HepG2 (cell line): ENCODE measurements at regions not wholly inside any gene's neighbourhood (a gene's known extent, or its start where the extent isn't known, plus 50 kb on each side); places are given as distances from the start of the nearest gene placed in this dataset.

Source experiments
- ATAC-seq: fragments of 200-7000 bp; cut with Tn5 transposase; 3 replicates; pipeline ENCODE4 v1.9.1; 2020; ENCODE audit warnings: mild to moderate bottlenecking, moderate library complexity
- BruUV-seq: library from RNA; stranded (reverse); fragments of 400-500 nt; replicated peaks from 2 replicates; lab custom pipeline; 2021; lab: Mats Ljungman, UMichigan
- CTCF ChIA-PET: fragments of 300-600 bp; formaldehyde crosslinking; extraction: SDS; loops from one replicate; lab custom pipeline; 2021; ENCODE audit warnings: low total read pairs, inconsistent platforms, low intra/inter-chr PET ratio; lab: Yijun Ruan, JAX
- POLR2A ChIA-PET: fragments of 350-600 bp; sonication (Branson Sonifier 250); formaldehyde crosslinking; loops from one replicate; lab custom pipeline; 2020; ENCODE audit warnings: antibody characterized with exemption, inconsistent platforms; lab: Yijun Ruan, JAX
- DNase-seq: peaks from one replicate; pipeline ENCODE4 v3.0.0-alpha.2; 2015; ENCODE audit warnings: low spot score
- FAIRE-seq: peaks from 3 replicates; lab custom pipeline; 2011; peaks lifted over from hg19 to GRCh38; lab: Jason Lieb, UNC
- H2AFZ ChIP-seq: one replicate; pipeline ENCODE4 v1.6.1; 2011; ENCODE audit warnings: low read length, inconsistent platforms
- H3K27ac ChIP-seq: fragments of 300-600 bp; 3 replicates; pipeline ENCODE4 v1.8.0; 2011; ENCODE audit warnings: mixed run types, mild to moderate bottlenecking, mixed read lengths, low read length, inconsistent platforms; ENCODE audit not compliant: insufficient read depth; ENCODE audit errors: extremely low read length
- H3K27me3 ChIP-seq, 2 experiments: fragments of 200-600 bp in 1 of 2; 2 replicates in 1 of 2; 3 replicates in 1 of 2; pipeline versions ENCODE4 v1.6.0 to v1.8.0; 2011; ENCODE audit warnings: low read length in 2 of 2, mild to moderate bottlenecking in 2 of 2, moderate library complexity in 2 of 2, inconsistent platforms in 1 of 2; ENCODE audit not compliant: insufficient read depth in 2 of 2, control insufficient read depth in 1 of 2
- H3K36me3 ChIP-seq, 2 experiments: fragments of 200-600 bp in 1 of 2; replicated peaks in 1 of 2; 2 replicates in 1 of 2; 3 replicates in 1 of 2; pipeline versions ENCODE4 v1.5.1 to v1.8.0; 2011; ENCODE audit warnings: low read length in 2 of 2, inconsistent platforms in 1 of 2; ENCODE audit not compliant: insufficient read depth in 2 of 2, control insufficient read depth in 1 of 2
- H3K4me1 ChIP-seq: 2 replicates; pipeline ENCODE4 v1.5.1; 2012; ENCODE audit warnings: low read length, inconsistent platforms; ENCODE audit not compliant: insufficient read depth
- H3K4me2 ChIP-seq: 2 replicates; pipeline ENCODE4 v1.6.0; 2011; ENCODE audit warnings: low read depth, low read length, inconsistent platforms
- H3K4me3 ChIP-seq, 3 experiments: fragments of 200-600 bp in 1 of 3; sonication (generic), shearing (Covaris generic) in 1 of 3; replicated peaks in 1 of 3; 2 replicates each; pipeline ENCODE4 v1.5.1; 2011 to 2016; ENCODE audit warnings: low read length in 3 of 3, inconsistent platforms in 2 of 3, low read depth in 2 of 3, mild to moderate bottlenecking in 2 of 3, control low read depth in 1 of 3, mixed read lengths in 1 of 3; ENCODE audit not compliant: insufficient read depth in 1 of 3
- H3K79me2 ChIP-seq: one replicate; pipeline ENCODE4 v1.6.1; 2011; ENCODE audit warnings: low read length, inconsistent platforms; ENCODE audit not compliant: insufficient read depth
- H3K9ac ChIP-seq: 2 replicates; pipeline ENCODE4 v1.6.0; 2011; ENCODE audit warnings: mild to moderate bottlenecking, low read depth, low read length, inconsistent platforms; ENCODE audit not compliant: insufficient read depth
- H3K9me3 ChIP-seq: 2 replicates; pipeline ENCODE4 v1.5.1; 2012; ENCODE audit warnings: mild to moderate bottlenecking, low read length
- H4K20me1 ChIP-seq: 2 replicates; pipeline ENCODE4 v1.6.0; 2011; ENCODE audit warnings: inconsistent platforms, mild to moderate bottlenecking, low read length, moderate library complexity; ENCODE audit not compliant: insufficient read depth
- ATF7 ChIP-seq, 2 experiments: fragments of 450-650 bp in 1 of 2; sonication (generic) in 1 of 2; formaldehyde crosslinking in 1 of 2; IDR thresholded peaks; 2 replicates each; pipeline versions ENCODE4 v1.4.0 to v1.6.1; 2016 to 2020; ENCODE audit warnings: antibody characterized with exemption in 1 of 2, mild to moderate bottlenecking in 1 of 2, missing genetic modification reagents in 1 of 2
- CHD4 ChIP-seq: fragments of 200-600 bp; sonication (generic); IDR thresholded peaks from 2 replicates; pipeline ENCODE4 v1.7.0; 2017; ENCODE audit warnings: mild to moderate bottlenecking, low read length, borderline replicate concordance
- FOXO1 ChIP-seq: sonication (generic); formaldehyde crosslinking; IDR thresholded peaks from 2 replicates; pipeline ENCODE4 v1.4.0; 2020; ENCODE audit warnings: missing genetic modification reagents
- FOXP1 ChIP-seq, 2 experiments: fragments of 450-650 bp in 1 of 2; IDR thresholded peaks; 2 replicates each; pipeline ENCODE4 v1.6.1; 2017 to 2018; ENCODE audit warnings: antibody characterized with exemption in 1 of 2
- KLF12 ChIP-seq: sonication (generic); formaldehyde crosslinking; IDR thresholded peaks from 2 replicates; pipeline ENCODE4 v1.4.0; 2020; ENCODE audit warnings: missing genetic modification reagents, borderline replicate concordance
- MTA1 ChIP-seq: sonication (generic); formaldehyde crosslinking; IDR thresholded peaks from 2 replicates; pipeline ENCODE4 v1.4.0; 2020; ENCODE audit warnings: missing genetic modification reagents, mild to moderate bottlenecking, borderline replicate concordance
- ZNF292 ChIP-seq: sonication (generic); formaldehyde crosslinking; IDR thresholded peaks from 2 replicates; pipeline ENCODE4 v1.8.1; 2022; ENCODE audit warnings: mild to moderate bottlenecking, low read depth, missing genetic modification reagents, borderline replicate concordance
- ZNF616 ChIP-seq: sonication (generic); formaldehyde crosslinking; IDR thresholded peaks from 2 replicates; pipeline ENCODE4 v1.5.0; 2020; ENCODE audit warnings: low read depth, mild to moderate bottlenecking, missing genetic modification reagents
- ZNF670 ChIP-seq: sonication (generic); formaldehyde crosslinking; IDR thresholded peaks from 2 replicates; pipeline ENCODE4 v1.8.0; 2022; ENCODE audit warnings: mild to moderate bottlenecking, missing genetic modification reagents, borderline replicate concordance
- ZNF790 ChIP-seq: sonication (generic); formaldehyde crosslinking; IDR thresholded peaks from 2 replicates; pipeline ENCODE4 v1.8.0; 2022; ENCODE audit warnings: missing genetic modification reagents, mild to moderate bottlenecking, borderline replicate concordance
- WGBS: methylation state at CpG from one replicate; pipeline ENCODE4 v1.1.6; 2017; ENCODE audit warnings: low lambda C conversion rate; 5-methylcytosine and 5-hydroxymethylcytosine counted together
- in situ Hi-C: cut with HindIII; loops from 2 replicates; pipeline ENCODE4 v1.10.0; 2017; ENCODE audit warnings: low pct_unique_long_range_greater_than_20kb; ENCODE audit not compliant: extremely low pct_ligation_motif_present
- intact Hi-C: fragments of 100-400 bp; cut with micrococcal nuclease; formaldehyde crosslinking; loops from one replicate; pipeline ENCODE4 v1.10.0; 2022; ENCODE audit not compliant: unreplicated experiment
- TF ChIP-seq, protein P1 (sequence below): sonication (generic); formaldehyde crosslinking; IDR thresholded peaks from 2 replicates; pipeline ENCODE4 v1.4.0; 2020; ENCODE audit warnings: missing genetic modification reagents, borderline replicate concordance
- TF ChIP-seq, protein P2 (sequence below): IDR thresholded peaks from 2 replicates; pipeline ENCODE4 v1.4.0; 2020; ENCODE audit warnings: mild to moderate bottlenecking, missing genetic modification reagents
- TF ChIP-seq, protein P3 (sequence below): sonication (generic); formaldehyde crosslinking; IDR thresholded peaks from 2 replicates; pipeline ENCODE4 v1.5.0; 2020; ENCODE audit warnings: missing genetic modification reagents, mild to moderate bottlenecking, borderline replicate concordance

DNA sequence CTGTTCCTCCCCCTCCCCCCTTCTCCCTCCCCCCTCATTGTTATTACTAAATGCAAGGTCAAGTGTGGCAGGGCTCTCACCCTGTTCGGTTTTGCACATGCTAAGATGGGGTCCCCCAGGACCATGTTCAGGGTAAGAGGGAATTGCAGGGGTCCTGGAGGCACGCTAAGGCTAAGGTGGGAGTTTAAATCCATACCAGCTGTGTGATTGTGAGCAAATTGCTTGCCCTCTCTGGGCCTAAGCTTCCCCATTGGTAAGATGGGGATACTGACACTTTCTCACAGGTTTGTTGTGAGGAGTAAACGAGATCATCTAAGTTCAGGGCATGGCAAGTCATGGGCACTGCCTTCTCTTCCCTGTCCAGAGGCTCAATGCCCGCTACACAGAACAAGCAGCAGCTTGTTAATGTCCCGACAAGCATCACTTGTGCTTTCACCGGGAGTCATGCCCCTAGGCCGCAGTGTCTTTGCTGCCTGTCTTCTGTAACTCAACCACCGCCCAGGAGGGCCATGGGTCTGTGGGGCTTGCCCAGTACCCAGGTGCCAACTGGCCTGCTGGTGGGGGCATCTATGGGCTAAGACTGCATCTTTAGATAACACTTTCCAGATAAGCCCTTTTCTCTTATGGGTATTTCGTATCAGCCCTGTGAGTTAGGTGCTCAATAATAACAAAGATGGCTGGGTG is 279.1 kb downstream of the MYCN start:
- intact Hi-C loops, result loop anchor here (2.0 to 10.0 kb wide), 3 partner anchors 145 to 583 kb away; no protein-coding TSS in a partner anchor
- no TSS peak for BruUV-seq
- no peak overlapping the region for H2AFZ ChIP-seq
- in situ Hi-C loops, result loop anchor here (5.0 kb wide), 1 partner anchor 277 kb away; the partner anchor contains the start of gene MYCN
- H3K27me3 ChIP-seq, result peaks cover 0 to 19% of the 10 kb centered on the region in 2 experiments; a peak in 3 of 5 replicates
- H3K9me3 ChIP-seq, result no peaks in the 10 kb centered on the region
- POLR2A ChIA-PET, result no interaction called here
- ATAC-seq (no peak), FAIRE-seq (no peak), DNase-seq (no peak)
- WGBS, result 47% methylated on average over 8 of the region's 9 CpGs
- H4K20me1 ChIP-seq, result no peaks in the 10 kb centered on the region
- no peaks in the 10 kb centered on the region for H3K79me2 ChIP-seq
- H3K4me1 ChIP-seq, result no peaks in the 10 kb centered on the region
- H3K4me3 ChIP-seq, result no peak overlapping the region
- no peak overlapping the region for H3K4me2 ChIP-seq
- no peaks in the 10 kb centered on the region for H3K36me3 ChIP-seq
- no peak overlapping the region for H3K27ac ChIP-seq
- no peak overlapping the region for H3K9ac ChIP-seq
- CTCF ChIA-PET, result interaction anchor here (0.8 to 2.6 kb wide), 3 partner anchors 147 to 582 kb away, joined by 3 to 19 read pairs (median 3); partner anchors contain the start of gene MYCN
- TF ChIP-seq ZNF670 (CRISPR knock-in tag) (no peak), FOXO1 (CRISPR knock-in tag) (no peak), ZNF616 (CRISPR knock-in tag) (no peak), ZNF292 (CRISPR knock-in tag) (no peak), ATF7 (IDR thresholded peaks at IDR 0.05) (no peak), ATF7 (CRISPR knock-in tag; IDR thresholded peaks at IDR 0.05) (no peak), MTA1 (CRISPR knock-in tag) (no peak), KLF12 (no peak), ZNF790 (CRISPR knock-in tag) (no peak), CHD4 (no peak), FOXP1 (IDR thresholded peaks at IDR 0.05) (no peak), FOXP1 (CRISPR knock-in tag; IDR thresholded peaks at IDR 0.05) (no peak)
- TF ChIP-seq, protein P1, sequence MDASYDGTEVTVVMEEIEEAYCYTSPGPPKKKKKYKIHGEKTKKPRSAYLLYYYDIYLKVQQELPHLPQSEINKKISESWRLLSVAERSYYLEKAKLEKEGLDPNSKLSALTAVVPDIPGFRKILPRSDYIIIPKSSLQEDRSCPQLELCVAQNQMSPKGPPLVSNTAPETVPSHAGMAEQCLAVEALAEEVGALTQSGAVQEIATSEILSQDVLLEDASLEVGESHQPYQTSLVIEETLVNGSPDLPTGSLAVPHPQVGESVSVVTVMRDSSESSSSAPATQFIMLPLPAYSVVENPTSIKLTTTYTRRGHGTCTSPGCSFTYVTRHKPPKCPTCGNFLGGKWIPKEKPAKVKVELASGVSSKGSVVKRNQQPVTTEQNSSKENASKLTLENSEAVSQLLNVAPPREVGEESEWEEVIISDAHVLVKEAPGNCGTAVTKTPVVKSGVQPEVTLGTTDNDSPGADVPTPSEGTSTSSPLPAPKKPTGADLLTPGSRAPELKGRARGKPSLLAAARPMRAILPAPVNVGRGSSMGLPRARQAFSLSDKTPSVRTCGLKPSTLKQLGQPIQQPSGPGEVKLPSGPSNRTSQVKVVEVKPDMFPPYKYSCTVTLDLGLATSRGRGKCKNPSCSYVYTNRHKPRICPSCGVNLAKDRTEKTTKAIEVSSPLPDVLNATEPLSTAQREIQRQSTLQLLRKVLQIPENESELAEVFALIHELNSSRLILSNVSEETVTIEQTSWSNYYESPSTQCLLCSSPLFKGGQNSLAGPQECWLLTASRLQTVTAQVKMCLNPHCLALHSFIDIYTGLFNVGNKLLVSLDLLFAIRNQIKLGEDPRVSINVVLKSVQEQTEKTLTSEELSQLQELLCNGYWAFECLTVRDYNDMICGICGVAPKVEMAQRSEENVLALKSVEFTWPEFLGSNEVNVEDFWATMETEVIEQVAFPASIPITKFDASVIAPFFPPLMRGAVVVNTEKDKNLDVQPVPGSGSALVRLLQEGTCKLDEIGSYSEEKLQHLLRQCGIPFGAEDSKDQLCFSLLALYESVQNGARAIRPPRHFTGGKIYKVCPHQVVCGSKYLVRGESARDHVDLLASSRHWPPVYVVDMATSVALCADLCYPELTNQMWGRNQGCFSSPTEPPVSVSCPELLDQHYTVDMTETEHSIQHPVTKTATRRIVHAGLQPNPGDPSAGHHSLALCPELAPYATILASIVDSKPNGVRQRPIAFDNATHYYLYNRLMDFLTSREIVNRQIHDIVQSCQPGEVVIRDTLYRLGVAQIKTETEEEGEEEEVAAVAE (CRISPR knock-in tag), result no peak
- TF ChIP-seq, protein P2, sequence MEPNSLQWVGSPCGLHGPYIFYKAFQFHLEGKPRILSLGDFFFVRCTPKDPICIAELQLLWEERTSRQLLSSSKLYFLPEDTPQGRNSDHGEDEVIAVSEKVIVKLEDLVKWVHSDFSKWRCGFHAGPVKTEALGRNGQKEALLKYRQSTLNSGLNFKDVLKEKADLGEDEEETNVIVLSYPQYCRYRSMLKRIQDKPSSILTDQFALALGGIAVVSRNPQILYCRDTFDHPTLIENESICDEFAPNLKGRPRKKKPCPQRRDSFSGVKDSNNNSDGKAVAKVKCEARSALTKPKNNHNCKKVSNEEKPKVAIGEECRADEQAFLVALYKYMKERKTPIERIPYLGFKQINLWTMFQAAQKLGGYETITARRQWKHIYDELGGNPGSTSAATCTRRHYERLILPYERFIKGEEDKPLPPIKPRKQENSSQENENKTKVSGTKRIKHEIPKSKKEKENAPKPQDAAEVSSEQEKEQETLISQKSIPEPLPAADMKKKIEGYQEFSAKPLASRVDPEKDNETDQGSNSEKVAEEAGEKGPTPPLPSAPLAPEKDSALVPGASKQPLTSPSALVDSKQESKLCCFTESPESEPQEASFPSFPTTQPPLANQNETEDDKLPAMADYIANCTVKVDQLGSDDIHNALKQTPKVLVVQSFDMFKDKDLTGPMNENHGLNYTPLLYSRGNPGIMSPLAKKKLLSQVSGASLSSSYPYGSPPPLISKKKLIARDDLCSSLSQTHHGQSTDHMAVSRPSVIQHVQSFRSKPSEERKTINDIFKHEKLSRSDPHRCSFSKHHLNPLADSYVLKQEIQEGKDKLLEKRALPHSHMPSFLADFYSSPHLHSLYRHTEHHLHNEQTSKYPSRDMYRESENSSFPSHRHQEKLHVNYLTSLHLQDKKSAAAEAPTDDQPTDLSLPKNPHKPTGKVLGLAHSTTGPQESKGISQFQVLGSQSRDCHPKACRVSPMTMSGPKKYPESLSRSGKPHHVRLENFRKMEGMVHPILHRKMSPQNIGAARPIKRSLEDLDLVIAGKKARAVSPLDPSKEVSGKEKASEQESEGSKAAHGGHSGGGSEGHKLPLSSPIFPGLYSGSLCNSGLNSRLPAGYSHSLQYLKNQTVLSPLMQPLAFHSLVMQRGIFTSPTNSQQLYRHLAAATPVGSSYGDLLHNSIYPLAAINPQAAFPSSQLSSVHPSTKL (CRISPR knock-in tag), result no peak
- TF ChIP-seq, protein P3, sequence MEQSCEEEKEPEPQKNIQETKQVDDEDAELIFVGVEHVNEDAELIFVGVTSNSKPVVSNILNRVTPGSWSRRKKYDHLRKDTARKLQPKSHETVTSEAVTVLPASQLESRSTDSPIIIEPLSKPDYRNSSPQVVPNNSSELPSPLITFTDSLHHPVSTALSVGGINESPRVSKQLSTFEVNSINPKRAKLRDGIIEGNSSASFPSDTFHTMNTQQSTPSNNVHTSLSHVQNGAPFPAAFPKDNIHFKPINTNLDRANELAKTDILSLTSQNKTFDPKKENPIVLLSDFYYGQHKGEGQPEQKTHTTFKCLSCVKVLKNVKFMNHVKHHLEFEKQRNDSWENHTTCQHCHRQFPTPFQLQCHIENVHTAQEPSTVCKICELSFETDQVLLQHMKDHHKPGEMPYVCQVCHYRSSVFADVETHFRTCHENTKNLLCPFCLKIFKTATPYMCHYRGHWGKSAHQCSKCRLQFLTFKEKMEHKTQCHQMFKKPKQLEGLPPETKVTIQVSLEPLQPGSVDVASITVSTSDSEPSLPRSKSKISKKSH (CRISPR knock-in tag), result no peak
